ENCODE measurements at regions not wholly inside any gene's neighbourhood (a gene's known extent, or its start where the extent isn't known, plus 50 kb on each side); places are given as distances from the start of the nearest gene placed in this dataset.
"Not testable (repeated sequence)": the region's sequence is repeated elsewhere in the genome, so short reads cannot be mapped to it uniquely, and the experiment has no call there.

DNA sequence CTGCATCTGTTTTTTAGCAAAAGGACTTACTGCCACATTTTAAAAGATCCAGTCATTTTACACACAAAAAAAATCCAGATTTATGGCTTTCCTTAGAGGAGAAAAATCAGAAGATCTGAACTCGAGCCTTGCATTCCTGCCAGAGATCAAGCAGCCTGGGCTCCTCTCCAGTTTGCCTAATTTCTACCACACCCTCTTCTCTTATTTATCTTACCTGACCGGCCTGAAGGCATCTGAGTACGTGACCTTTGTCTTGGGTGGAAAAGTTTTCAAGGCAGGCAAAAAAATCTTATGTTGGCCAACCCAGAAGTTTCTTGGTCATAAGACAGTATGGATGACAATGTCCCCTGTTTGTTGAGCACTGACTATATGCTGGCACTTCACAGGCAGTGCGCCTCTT lies 60.3 kb downstream of the CHRD start:
- no peaks in the 10 kb centered on the region; the same call in 1 of the 2 replicates for H3K9me3 ChIP-seq (replicated peaks)
- no peaks in the 10 kb centered on the region for H3K4me1 ChIP-seq
- H3K36me3 ChIP-seq: no peaks in the 10 kb centered on the region
- H3K27me3 ChIP-seq: no peaks in the 10 kb centered on the region
- no peak for DNase-seq
- H3K27ac ChIP-seq: no peak overlapping the region
- no peak overlapping the region for H3K4me3 ChIP-seq

DNA sequence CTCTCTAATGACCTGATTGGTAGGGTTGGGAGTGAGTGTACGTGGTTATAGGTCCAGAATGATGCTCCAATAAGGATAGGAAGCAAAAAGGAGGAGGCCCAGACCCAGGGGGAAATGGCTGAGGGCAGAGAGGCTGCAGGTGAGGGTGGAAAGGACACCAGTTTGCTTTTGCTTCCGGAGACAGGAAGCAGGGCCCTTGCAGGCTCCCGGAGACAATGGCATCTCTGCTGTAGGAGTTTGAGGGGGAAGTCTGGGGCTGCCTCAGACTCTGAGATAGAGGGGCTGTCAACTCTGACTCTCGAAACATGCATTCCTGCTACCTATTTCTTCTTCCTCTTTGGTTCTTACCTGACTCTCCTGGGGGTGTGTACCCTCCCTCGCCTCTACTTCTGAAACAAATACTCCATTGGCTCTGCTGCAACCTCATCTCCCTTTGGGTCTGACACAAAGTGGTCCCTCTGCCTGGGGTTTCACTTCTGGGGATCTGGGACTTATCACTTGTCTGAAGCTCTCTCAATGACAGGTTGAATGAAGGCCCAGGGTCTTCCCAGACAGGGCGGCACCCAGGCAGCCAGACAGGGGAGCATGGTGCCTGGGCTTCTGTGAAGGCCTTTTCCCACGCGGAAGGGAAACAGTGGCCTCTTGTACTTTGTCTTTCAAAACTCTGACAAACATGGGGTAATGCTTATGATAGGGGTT lies 61.5 kb downstream of the CHRD start:
- no peak for DNase-seq
- H3K27me3 ChIP-seq: no peaks in the 10 kb centered on the region
- H3K36me3 ChIP-seq: no peaks in the 10 kb centered on the region
- no peaks in the 10 kb centered on the region for H3K4me1 ChIP-seq
- no peak overlapping the region for H3K27ac ChIP-seq
- H3K9me3 ChIP-seq (replicated peaks): no peaks in the 10 kb centered on the region; the same call in 1 of the 2 replicates
- H3K4me3 ChIP-seq: no peak overlapping the region

DNA sequence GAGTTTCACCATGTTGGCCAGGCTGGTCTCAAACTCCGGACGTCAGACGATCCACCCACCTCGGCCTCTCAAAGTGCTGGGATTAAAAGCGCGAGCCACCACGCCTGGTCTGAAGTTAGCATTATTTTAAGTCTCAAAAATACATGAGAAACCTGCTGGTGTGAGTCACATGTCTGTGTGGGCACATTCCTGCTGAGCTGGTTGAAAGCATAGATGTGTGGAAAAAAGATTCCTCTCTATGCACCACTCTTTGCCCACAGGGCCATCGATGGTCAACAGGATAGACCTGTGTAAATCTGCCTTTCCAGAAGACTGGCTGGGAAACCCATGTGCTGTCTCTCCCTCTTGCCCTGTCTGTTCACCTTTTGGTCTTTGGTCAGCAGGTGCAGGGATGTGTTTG lies 63.5 kb downstream of the CHRD start:
- Histone ChIP-seq H3K9me3 (replicated peaks) (no peaks in the 10 kb centered on the region; the same call in 1 of the 2 replicates), H3K27me3 (no peaks in the 10 kb centered on the region), H3K4me3 (no peak overlapping the region), H3K36me3 (no peaks in the 10 kb centered on the region), H3K4me1 (no peaks in the 10 kb centered on the region), H3K27ac (no peak overlapping the region)
- no peak for DNase-seq

DNA sequence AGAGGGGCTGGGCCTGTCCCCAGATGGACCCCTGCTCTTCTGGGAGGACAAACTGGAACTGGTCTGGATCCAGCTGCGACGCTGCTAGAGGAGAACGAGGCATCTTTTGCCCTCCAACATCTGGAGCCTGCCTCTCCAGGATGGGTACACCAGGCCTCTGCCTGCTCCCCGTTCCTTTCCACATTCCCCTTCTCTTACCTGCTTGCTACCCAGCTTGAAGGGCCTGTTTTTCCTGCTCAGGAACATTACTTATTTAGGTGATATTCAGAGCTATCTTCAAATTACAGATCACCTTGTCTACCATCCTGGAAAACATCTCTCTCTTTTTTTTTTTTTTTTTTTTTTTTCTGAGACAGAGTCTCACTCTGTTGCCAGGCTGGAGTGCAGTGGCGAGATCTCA lies 64.0 kb downstream of the CHRD start:
- no peaks in the 10 kb centered on the region for H3K36me3 ChIP-seq
- no peaks in the 10 kb centered on the region for H3K27me3 ChIP-seq
- no peak for DNase-seq
- no peak overlapping the region for H3K4me3 ChIP-seq
- no peaks in the 10 kb centered on the region for H3K9me3 ChIP-seq (replicated peaks)
- H3K27ac ChIP-seq: no peak overlapping the region
- H3K4me1 ChIP-seq: peaks cover 1% of the 10 kb centered on the region; the same call in 1 of the 2 replicates

DNA sequence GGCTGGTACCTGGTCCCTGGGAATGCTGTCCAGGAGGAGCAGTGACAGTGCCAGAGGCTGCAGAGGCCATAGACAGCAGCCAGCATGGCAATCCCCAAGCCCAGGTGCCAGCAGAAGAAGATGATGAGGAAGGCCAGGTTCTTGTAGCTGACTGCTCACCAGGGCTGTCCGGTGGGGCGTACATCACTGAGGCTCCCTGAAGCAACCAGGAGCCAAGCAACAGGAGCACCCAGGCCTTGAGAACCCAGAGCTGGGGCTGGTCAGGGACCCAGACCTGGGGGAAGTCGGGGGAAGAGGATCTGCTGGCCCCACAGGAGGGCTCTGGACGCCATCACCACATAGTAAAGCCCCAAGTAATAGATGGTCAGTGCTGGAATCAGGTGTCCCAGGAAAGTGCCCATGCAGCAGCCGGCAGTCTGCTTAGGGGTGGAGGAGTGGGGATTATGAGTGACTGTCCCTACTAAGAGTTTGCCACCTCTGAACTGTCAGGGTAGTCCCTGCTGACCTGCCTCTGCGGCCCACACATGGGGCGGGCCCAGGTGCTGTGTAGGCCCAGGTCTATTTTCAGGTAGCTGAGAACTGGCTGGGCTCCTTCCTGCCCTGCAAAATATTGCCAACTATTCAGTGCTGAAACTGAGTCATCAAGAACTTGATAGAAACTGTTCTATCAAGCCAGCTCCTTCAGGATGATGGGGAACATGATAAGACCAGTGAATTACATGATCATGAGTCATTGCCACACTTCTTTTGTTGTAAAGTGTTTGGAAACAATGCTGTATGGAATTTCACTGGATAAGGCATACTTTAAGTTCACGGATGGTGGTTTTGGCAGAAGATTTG lies 68.7 kb downstream of the CHRD start:
- Histone ChIP-seq H3K36me3 (no peaks in the 10 kb centered on the region), H3K9me3 (replicated peaks) (no peaks in the 10 kb centered on the region), H3K27ac (no peak overlapping the region), H3K4me3 (no peak overlapping the region), H3K4me1 (peaks cover 4% of the 10 kb centered on the region; the same call in 1 of the 2 replicates), H3K27me3 (no peaks in the 10 kb centered on the region)
- no peak for DNase-seq

DNA sequence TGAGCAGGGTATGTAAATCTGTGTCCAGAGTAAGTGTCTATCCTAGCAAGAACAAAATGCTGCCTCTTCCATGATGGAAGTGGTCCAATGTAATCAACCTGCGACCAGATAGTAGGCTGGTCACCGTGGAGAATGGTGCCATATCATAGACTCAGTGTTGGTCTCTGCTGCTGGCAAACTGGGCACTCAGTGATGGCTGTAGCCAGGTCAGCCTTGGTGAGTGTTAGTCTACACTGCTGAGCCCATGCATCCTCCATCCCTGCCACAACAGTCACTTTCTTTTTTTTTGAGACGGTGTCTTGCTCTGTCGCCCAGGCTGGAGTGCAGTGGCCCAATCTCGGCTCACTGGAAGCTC lies 69.3 kb downstream of the CHRD start:
- peaks cover 4% of the 10 kb centered on the region; the same call in 1 of the 2 replicates for H3K4me1 ChIP-seq
- H3K27ac ChIP-seq: no peak overlapping the region
- H3K27me3 ChIP-seq: no peaks in the 10 kb centered on the region
- H3K36me3 ChIP-seq: no peaks in the 10 kb centered on the region
- no peak for DNase-seq
- no peak overlapping the region for H3K4me3 ChIP-seq
- no peaks in the 10 kb centered on the region for H3K9me3 ChIP-seq (replicated peaks)

DNA sequence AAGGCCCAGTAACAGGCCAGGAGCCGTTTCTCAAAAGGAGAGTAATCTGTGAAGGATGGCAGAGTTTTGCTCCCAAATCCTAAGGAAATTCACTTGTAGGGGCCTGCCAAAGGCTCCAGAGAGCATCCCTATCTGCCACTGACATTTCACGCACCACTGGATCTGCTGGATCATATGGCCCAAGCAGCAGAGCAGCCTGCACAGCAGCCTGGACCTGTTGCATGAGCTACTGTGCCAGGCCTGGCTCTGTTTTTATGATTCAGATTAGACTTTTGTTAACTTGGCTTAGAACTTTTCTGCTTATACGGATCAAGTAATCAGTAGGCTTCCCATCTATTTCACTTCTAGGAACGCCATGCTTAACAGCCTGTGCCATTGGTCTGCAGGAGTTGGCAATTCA lies 70.7 kb downstream of the CHRD start:
- peaks cover 4% of the 10 kb centered on the region; the same call in 1 of the 2 replicates for H3K4me1 ChIP-seq
- H3K36me3 ChIP-seq: no peaks in the 10 kb centered on the region
- no peaks in the 10 kb centered on the region for H3K27me3 ChIP-seq
- no peak overlapping the region for H3K27ac ChIP-seq
- DNase-seq: no peak
- no peaks in the 10 kb centered on the region for H3K9me3 ChIP-seq (replicated peaks)
- no peak overlapping the region for H3K4me3 ChIP-seq

DNA sequence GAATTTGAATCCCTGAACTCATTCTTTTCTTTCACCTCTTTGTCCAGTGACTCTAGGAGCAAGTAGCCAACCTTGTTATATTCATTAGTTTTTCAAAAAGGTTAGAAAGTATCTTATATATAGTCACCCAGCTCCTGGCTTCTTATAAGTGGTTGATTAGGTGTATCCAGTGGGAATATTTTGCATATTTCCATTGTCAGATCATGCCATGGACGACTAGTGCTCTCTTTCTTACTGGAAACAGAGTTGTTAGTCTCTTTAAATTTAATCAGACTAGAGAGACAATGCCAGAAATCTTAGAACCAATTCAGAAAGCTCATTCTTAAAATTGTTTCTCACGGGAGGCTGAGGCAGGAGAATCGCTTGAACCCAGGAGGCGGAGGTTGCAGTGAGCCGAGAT lies 73.4 kb downstream of the CHRD start:
- no peaks in the 10 kb centered on the region for H3K9me3 ChIP-seq (replicated peaks)
- no peak overlapping the region for H3K27ac ChIP-seq
- no peaks in the 10 kb centered on the region for H3K27me3 ChIP-seq
- H3K36me3 ChIP-seq: no peaks in the 10 kb centered on the region
- DNase-seq: no peak
- no peak overlapping the region for H3K4me3 ChIP-seq
- peaks cover 4% of the 10 kb centered on the region; the same call in 1 of the 2 replicates for H3K4me1 ChIP-seq

DNA sequence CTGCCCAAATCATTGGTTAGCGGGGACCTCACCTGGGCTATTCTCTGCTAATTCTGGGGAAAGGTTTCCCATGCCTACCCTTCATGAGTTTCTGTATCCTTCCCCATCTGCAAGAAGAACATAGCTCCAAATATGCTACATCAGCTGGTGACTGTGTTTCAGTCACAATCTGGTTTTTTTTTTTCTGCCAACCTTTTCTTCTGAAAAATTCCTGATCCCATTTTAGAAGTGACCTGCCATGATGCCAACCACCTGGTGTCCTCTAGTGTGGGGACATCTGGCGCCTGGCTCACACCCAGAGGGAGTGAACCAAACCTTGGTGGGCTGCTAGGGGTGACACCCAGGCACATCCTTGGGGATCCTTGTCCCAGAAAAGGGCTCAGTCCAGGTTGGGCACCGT lies 76.1 kb downstream of the CHRD start:
- Histone ChIP-seq H3K4me1 (no peaks in the 10 kb centered on the region), H3K36me3 (no peaks in the 10 kb centered on the region), H3K9me3 (replicated peaks) (no peaks in the 10 kb centered on the region), H3K27ac (no peak overlapping the region), H3K4me3 (no peak overlapping the region), H3K27me3 (no peaks in the 10 kb centered on the region)
- DNase-seq: no peak

DNA sequence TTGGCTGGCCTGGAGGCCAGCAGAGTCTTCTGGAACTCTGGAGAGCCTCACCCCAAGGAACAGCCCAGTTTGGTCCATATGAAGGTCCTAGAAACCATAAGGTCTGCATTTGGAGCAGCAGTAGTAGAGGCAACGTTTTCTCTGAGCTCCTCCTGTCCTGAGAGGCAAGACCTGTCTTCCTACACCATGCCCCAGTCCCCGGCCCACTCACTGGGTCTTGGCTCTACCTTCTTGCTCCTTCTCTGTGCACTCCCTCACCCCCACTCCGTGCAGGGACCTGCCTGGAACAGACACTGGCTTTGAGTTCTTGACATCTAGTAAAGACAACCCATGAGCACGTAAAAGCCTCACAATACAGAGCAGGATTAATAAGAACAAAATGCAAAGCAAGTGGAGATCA lies 76.6 kb downstream of the CHRD start:
- Histone ChIP-seq H3K27me3 (no peaks in the 10 kb centered on the region), H3K4me1 (no peaks in the 10 kb centered on the region), H3K9me3 (replicated peaks) (no peaks in the 10 kb centered on the region), H3K27ac (no peak overlapping the region), H3K36me3 (no peaks in the 10 kb centered on the region), H3K4me3 (no peak overlapping the region)
- DNase-seq: no peak

DNA sequence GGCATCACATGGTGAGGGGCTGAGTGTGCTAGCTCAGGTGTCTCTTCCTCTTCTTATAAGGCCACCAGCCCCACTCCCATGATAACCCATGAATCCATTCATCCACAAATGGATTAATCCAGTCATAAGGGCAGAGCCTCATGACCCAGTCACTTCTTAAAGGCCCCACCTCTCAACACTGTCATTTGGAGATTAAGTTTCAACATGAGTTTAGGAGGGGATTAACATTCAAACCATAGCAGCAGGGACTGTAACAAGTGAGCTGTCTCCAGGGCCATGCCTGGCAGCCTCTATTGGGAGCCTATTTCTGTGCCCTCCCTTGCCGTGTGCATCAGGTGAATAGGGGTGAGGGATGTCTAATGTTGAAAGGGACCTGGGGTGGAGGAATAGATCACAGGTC lies 77.5 kb downstream of the CHRD start:
- Histone ChIP-seq H3K9me3 (replicated peaks) (no peaks in the 10 kb centered on the region), H3K27ac (no peak overlapping the region), H3K27me3 (no peaks in the 10 kb centered on the region), H3K4me1 (no peaks in the 10 kb centered on the region), H3K4me3 (no peak overlapping the region), H3K36me3 (no peaks in the 10 kb centered on the region)
- DNase-seq: no peak

DNA sequence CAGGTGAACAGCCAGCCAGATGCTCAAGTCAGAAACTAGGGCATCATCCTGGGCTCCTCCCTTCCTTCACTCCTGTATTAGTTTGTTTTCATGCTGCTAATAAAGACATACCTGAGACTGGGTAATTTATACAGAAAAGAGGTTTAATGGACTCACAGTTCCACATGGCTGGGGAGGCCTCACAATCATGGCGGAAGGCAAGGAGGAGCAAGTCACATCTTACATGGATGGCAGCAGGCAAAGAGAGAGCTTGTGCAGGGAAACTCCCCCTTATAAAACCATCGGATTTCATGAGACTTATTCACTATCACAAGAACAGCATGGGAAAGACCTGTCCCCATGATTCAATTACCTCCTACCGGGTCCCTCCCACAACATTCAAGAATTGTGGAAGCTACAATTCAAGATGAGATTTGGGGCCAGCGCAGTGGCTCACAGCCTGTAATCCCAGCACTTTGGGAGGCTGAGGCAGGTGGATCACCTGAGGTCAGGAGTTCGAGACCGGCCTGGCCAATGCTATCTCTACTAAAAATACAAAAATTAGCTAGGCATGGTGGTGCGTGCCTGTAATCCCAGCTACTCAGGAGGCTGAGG lies 78.0 kb downstream of the CHRD start:
- H3K36me3 ChIP-seq, DNase-seq: not testable (repeated sequence)

DNA sequence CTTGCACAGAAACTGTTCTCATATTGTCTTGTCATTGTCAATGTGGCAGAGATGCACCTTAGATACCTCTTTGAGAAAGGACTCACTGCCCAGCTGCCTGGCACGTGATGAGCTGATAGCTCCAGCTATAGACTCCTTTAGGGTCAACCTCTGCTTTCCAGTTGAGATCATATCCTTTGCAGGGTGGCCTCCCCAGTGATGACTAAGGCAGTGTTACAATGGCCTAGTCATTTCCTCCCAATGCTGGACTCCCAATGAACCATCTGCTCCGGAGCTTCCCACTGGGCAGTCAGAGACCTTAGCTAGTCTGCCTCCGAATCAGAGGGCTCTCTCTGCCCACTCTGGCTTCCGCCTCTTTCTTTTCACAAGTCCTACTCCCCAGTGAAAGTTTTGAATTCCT lies 79.5 kb downstream of the CHRD start:
- no peaks in the 10 kb centered on the region for H3K9me3 ChIP-seq (replicated peaks)
- DNase-seq: no peak
- no peaks in the 10 kb centered on the region for H3K27me3 ChIP-seq
- no peaks in the 10 kb centered on the region for H3K4me1 ChIP-seq
- H3K36me3 ChIP-seq: no peaks in the 10 kb centered on the region
- H3K4me3 ChIP-seq: no peak overlapping the region
- no peak overlapping the region for H3K27ac ChIP-seq

More for the DNA sequence above, 78.0 kb downstream of the CHRD start:
- not testable (repeated sequence) for H3K4me3 ChIP-seq; H3K27ac ChIP-seq; H3K27me3 ChIP-seq; H3K9me3 ChIP-seq (replicated peaks); H3K4me1 ChIP-seq

DNA sequence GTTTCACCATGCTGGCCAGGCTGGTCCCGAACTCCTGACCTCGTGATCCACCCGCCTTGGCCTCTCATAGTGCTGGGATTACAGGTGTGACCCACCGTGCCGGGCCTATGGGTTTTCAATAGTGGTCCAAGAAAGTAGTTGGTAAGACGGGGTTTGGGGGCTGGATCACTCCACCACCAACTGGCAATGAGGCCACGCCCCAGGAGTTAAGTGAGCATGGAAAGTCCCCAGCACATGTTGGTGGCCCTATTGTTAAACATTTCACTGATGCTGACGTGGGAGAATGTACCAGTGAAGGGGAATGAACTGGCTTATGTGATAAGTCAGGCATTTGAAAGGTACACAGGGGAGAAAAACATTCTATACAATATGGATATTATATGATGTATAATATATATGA lies 80.4 kb downstream of the CHRD start:
- no peaks in the 10 kb centered on the region for H3K27me3 ChIP-seq
- peaks cover under 1% of the 10 kb centered on the region; the same call in 1 of the 2 replicates for H3K4me1 ChIP-seq
- no peak overlapping the region for H3K27ac ChIP-seq
- no peak overlapping the region for H3K4me3 ChIP-seq
- DNase-seq: no peak
- H3K36me3 ChIP-seq: no peaks in the 10 kb centered on the region
- H3K9me3 ChIP-seq (replicated peaks): no peaks in the 10 kb centered on the region

DNA sequence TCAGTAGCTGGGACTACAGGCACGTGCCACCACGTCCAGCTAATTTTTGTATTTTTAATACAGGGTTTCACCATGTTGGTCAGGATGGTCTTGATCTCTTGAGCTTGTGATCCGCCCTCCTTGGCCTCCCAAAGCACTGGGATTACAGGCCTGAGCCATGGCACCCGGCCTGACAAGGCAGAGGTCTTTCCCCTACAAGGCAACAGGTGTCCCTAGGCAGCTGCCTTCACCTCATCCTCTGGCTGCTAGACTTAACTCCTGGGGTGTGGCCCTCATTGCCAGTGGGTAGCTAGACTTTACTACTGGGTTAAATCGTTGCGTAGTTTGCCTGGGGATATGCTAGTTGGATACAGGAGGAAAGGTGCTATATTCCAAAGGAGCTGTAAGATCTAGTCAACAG lies 81.4 kb downstream of the CHRD start:
- Histone ChIP-seq H3K27me3 (no peaks in the 10 kb centered on the region), H3K27ac (no peak overlapping the region), H3K9me3 (replicated peaks) (no peaks in the 10 kb centered on the region), H3K36me3 (no peaks in the 10 kb centered on the region), H3K4me3 (no peak overlapping the region), H3K4me1 (peaks cover 10% of the 10 kb centered on the region)
- DNase-seq: no peak

Data from SJCRH30 (cell line).